ENCODE measurements at regions not wholly inside any gene's neighbourhood (a gene's known extent, or its start where the extent isn't known, plus 50 kb on each side); places are given as distances from the start of the nearest gene placed in this dataset.

DNA sequence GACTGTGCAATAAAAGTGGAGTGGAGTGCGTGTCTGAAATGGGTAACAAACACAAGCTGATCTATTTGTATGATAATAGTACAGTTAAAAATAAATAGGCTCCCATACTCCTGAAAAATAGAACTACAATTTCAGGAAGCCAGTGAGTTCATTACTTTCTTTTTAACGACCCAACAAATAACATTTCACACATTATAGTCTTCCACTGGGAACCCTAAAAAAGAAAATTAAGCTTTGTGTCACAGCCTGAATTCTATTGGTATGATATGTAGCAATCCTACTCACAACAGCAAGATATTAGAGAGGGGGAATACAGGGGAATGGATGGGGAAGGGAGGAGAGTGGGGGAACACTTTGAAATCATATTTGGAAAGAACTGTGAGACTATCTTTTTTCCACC, 156.9 kb upstream of the CNTN3 start:
- TF ChIP-seq CTCF (IDR thresholded peaks at IDR 0.05): no peak
- no peak for TF ChIP-seq EZH2 (IDR thresholded peaks at IDR 0.05)
- no peak for TF ChIP-seq EZH2phosphoT487 (IDR thresholded peaks at IDR 0.05)
